KMS-11 (cell line): ENCODE measurements at regions not wholly inside any gene's neighbourhood (a gene's known extent, or its start where the extent isn't known, plus 50 kb on each side); places are given as distances from the start of the nearest gene placed in this dataset.

Source experiments
- H2AFZ ChIP-seq: fragments of 200-600 bp; sonication (generic); 2 replicates; pipeline ENCODE4 v1.6.1; 2016; ENCODE audit warnings: antibody characterized with exemption, mixed run types, low read depth
- H3K27ac ChIP-seq: fragments of 200-600 bp; sonication (generic); 2 replicates; pipeline ENCODE4 v1.6.1; 2016; ENCODE audit warnings: mild to moderate bottlenecking, mixed run types
- H3K27me3 ChIP-seq: fragments of 200-600 bp; sonication (generic); 2 replicates; pipeline ENCODE4 v1.6.1; 2017; ENCODE audit warnings: mild to moderate bottlenecking, low read depth, mixed run types, moderate library complexity; ENCODE audit not compliant: insufficient read depth
- H3K36me3 ChIP-seq: fragments of 200-600 bp; sonication (generic); 2 replicates; pipeline ENCODE4 v1.6.1; 2017; ENCODE audit warnings: mild to moderate bottlenecking, mixed run types; ENCODE audit not compliant: insufficient read depth
- H3K4me1 ChIP-seq: fragments of 200-600 bp; sonication (generic); 2 replicates; pipeline ENCODE4 v1.6.1; 2016; ENCODE audit warnings: mild to moderate bottlenecking, low read depth, mixed run types; ENCODE audit not compliant: poor library complexity, severe bottlenecking
- H3K4me2 ChIP-seq: fragments of 200-600 bp; sonication (generic); 2 replicates; pipeline ENCODE4 v1.7.0; 2016; ENCODE audit warnings: mild to moderate bottlenecking, mixed run types
- H3K4me3 ChIP-seq: fragments of 200-600 bp; sonication (generic); IDR thresholded peaks from 2 replicates; pipeline ENCODE4 v1.6.1; 2017; ENCODE audit warnings: low read depth, low read length, mixed read lengths; ENCODE audit not compliant: insufficient read depth
- H3K79me2 ChIP-seq: fragments of 200-600 bp; sonication (generic); 2 replicates; pipeline ENCODE4 v1.6.1; 2016; ENCODE audit warnings: low read depth, mixed run types; ENCODE audit not compliant: insufficient read depth
- H3K9ac ChIP-seq: fragments of 200-600 bp; sonication (generic); 2 replicates; pipeline ENCODE4 v1.6.1; 2016; ENCODE audit warnings: mild to moderate bottlenecking, mixed run types
- H4K20me1 ChIP-seq: fragments of 200-600 bp; sonication (generic); 2 replicates; pipeline ENCODE4 v1.6.1; 2016; ENCODE audit warnings: mild to moderate bottlenecking, mixed run types; ENCODE audit not compliant: insufficient read depth
- CTCF ChIP-seq: fragments of 200-600 bp; sonication (generic); conservative IDR thresholded peaks from 2 replicates; pipeline ENCODE4 v1.6.1; 2017; ENCODE audit warnings: low read depth, mild to moderate bottlenecking, antibody characterized with exemption, low read length, moderate library complexity, mixed read lengths

DNA sequence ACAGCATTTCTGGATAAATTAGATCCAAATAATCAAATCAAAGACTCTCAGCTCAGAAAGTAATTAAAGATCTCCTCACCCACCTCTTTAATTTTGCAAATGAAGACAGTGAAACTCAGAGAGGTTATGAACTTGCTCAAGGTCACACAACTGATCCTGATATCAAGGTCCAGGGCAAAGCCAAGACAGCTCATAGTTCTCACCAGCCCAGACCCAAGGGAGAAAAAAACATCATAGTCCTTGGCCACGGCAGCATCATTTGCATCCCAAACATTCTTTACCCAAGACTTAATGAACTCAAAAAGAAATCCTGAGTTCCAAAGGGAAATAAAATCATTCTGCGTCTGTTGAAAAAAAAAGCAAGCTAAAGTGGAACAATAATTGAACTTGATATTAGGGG is 112.1 kb downstream of the DAD1 start:
- no peak overlapping the region for H3K4me3 ChIP-seq
- no peaks in the 10 kb centered on the region for H3K79me2 ChIP-seq
- H3K36me3 ChIP-seq: no peaks in the 10 kb centered on the region
- H3K27ac ChIP-seq: no peak overlapping the region
- H3K9ac ChIP-seq: no peak overlapping the region
- H4K20me1 ChIP-seq: no peaks in the 10 kb centered on the region
- no peak overlapping the region for H3K4me2 ChIP-seq
- no peaks in the 10 kb centered on the region for H3K27me3 ChIP-seq
- TF ChIP-seq CTCF: no peak
- H2AFZ ChIP-seq: no peak overlapping the region
- H3K4me1 ChIP-seq: peaks cover 66% of the 10 kb centered on the region

DNA sequence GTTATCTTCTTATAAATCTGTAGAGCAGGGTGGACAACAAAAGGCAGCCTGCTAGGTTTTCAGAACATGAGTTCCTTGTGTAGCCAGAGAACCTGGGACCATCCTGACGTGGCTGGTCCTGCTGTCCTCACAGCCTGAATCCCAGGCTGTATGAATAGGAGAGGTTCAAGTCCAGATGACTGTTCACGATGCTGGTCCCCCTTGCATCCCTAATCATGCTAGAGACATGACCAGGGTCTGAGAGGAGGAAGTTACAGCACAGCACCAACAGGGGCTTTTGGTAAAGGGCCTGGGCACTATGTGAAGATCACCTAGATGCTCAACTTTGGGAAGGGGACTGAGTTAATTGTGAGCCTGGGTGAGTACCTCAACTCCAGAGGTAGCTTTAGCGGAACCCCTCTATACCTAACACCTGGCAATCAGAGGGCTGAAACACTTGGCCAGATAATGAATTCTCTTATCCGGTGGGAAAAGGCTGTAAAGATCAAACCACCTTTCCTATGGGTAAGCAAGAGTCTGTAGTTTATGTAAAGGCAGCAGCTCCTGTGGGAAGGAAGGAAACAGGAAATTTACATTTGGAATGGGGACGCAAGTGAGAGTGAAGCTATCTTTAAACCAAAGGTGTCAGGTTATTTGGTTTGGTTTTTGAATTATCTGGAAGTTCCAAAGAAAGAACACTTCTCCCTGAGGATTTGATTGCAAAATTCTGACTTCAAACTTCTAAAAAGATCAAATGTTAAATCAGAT is 112.8 kb downstream of the DAD1 start:
- Histone ChIP-seq H3K4me1 (peaks cover 68% of the 10 kb centered on the region), H3K4me2 (no peak overlapping the region), H4K20me1 (no peaks in the 10 kb centered on the region), H3K36me3 (no peaks in the 10 kb centered on the region), H3K9ac (no peak overlapping the region), H3K79me2 (no peaks in the 10 kb centered on the region), H3K4me3 (no peak overlapping the region), H3K27ac (no peak overlapping the region), H3K27me3 (no peaks in the 10 kb centered on the region), H2AFZ (no peak overlapping the region)
- TF ChIP-seq CTCF: no peak

- peaks cover 65% of the 10 kb centered on the region for H3K4me1 ChIP-seq
- no peak overlapping the region for H3K4me3 ChIP-seq
- H2AFZ ChIP-seq: no peak overlapping the region
- TF ChIP-seq CTCF: no peak
- no peaks in the 10 kb centered on the region for H4K20me1 ChIP-seq
- H3K79me2 ChIP-seq: no peaks in the 10 kb centered on the region
- H3K4me2 ChIP-seq: no peak overlapping the region
- H3K36me3 ChIP-seq: no peaks in the 10 kb centered on the region
- no peaks in the 10 kb centered on the region for H3K27me3 ChIP-seq
- no peak overlapping the region for H3K9ac ChIP-seq
- H3K27ac ChIP-seq: no peak overlapping the region
Measured at GRCh38 chr14:22475381-22475780, 113.6 kb downstream of the DAD1 start.

GRCh38 chr14:22474730-22475351 is 114.2 kb downstream of the DAD1 start:
- Histone ChIP-seq H3K36me3 (no peaks in the 10 kb centered on the region), H3K4me2 (no peak overlapping the region), H3K4me3 (no peak overlapping the region), H3K79me2 (no peaks in the 10 kb centered on the region), H3K27ac (no peak overlapping the region), H4K20me1 (no peaks in the 10 kb centered on the region), H3K27me3 (no peaks in the 10 kb centered on the region), H3K4me1 (peaks cover 60% of the 10 kb centered on the region), H3K9ac (no peak overlapping the region), H2AFZ (no peak overlapping the region)
- TF ChIP-seq CTCF: no peak
